Fibroblast of lung (primary cell): ENCODE measurements at regions not wholly inside any gene's neighbourhood (a gene's known extent, or its start where the extent isn't known, plus 50 kb on each side); places are given as distances from the start of the nearest gene placed in this dataset.
"Not testable (repeated sequence)": the region's sequence is repeated elsewhere in the genome, so short reads cannot be mapped to it uniquely, and the experiment has no call there.

Source experiments
- DNase-seq, 2 donors: peaks; one replicate each; pipeline versions ENCODE4 v3.0.0 to v3.0.0-alpha.2; 2010; ENCODE audit warnings: low read depth in 2 of 2
- H2AFZ ChIP-seq: 2 replicates; pipeline ENCODE4 v1.5.1; 2012; ENCODE audit warnings: low read length, control low read depth, inconsistent platforms
- H3K27ac ChIP-seq: 2 replicates; pipeline ENCODE4 v1.5.1; 2011; ENCODE audit warnings: low read length, control low read depth; ENCODE audit not compliant: insufficient read depth
- H3K27me3 ChIP-seq: 2 replicates; pipeline ENCODE4 v1.5.1; 2011; ENCODE audit warnings: mild to moderate bottlenecking, low read length; ENCODE audit not compliant: control insufficient read depth, insufficient read depth
- H3K36me3 ChIP-seq: 2 replicates; pipeline ENCODE4 v1.5.1; 2011; ENCODE audit warnings: low read length; ENCODE audit not compliant: control insufficient read depth, insufficient read depth
- H3K4me1 ChIP-seq: 2 replicates; pipeline ENCODE4 v1.5.1; 2011; ENCODE audit warnings: low read length; ENCODE audit not compliant: control insufficient read depth, insufficient read depth; ENCODE audit errors: extremely low read depth
- H3K4me2 ChIP-seq: 2 replicates; pipeline ENCODE4 v1.5.1; 2011; ENCODE audit warnings: low read length, control low read depth; ENCODE audit not compliant: insufficient read depth; ENCODE audit errors: extremely low read depth
- H3K4me3 ChIP-seq, 4 experiments: fragments of 200-600 bp in 1 of 4; sonication (generic) in 1 of 4; replicated peaks in 1 of 4; 2 replicates each; pipeline ENCODE4 v1.5.1; 2011 to 2016; ENCODE audit warnings: low read length in 4 of 4, low read depth in 3 of 4, mild to moderate bottlenecking in 3 of 4, control low read depth in 2 of 4, inconsistent platforms in 1 of 4, mixed read lengths in 1 of 4; ENCODE audit not compliant: insufficient read depth in 1 of 4; ENCODE audit errors: control extremely low read depth in 1 of 4
- H3K79me2 ChIP-seq: 2 replicates; pipeline ENCODE4 v1.5.1; 2012; ENCODE audit warnings: mild to moderate bottlenecking, low read length, inconsistent platforms; ENCODE audit not compliant: control insufficient read depth, insufficient read depth
- H3K9ac ChIP-seq: 2 replicates; pipeline ENCODE4 v1.5.1; 2011; ENCODE audit warnings: mild to moderate bottlenecking, low read length, control low read depth; ENCODE audit not compliant: insufficient read depth
- H3K9me3 ChIP-seq: 2 replicates; pipeline ENCODE4 v1.5.1; 2012; ENCODE audit warnings: low read depth, low read length; ENCODE audit not compliant: control insufficient read depth, insufficient read depth
- H4K20me1 ChIP-seq: 2 replicates; pipeline ENCODE4 v1.5.1; 2011; ENCODE audit warnings: low read length; ENCODE audit not compliant: control insufficient read depth, insufficient read depth; ENCODE audit errors: extremely low read depth
- CTCF ChIP-seq, 2 donors: IDR thresholded peaks in 1 of 2; conservative IDR thresholded peaks in 1 of 2; 1 replicate in 1 of 2; 2 replicates in 1 of 2; pipeline ENCODE4 v1.5.1; 2011 to 2012; ENCODE audit warnings: low read length in 2 of 2, control low read depth in 1 of 2, inconsistent platforms in 1 of 2, low read depth in 1 of 2, mild to moderate bottlenecking in 1 of 2
- EZH2 ChIP-seq: IDR thresholded peaks from 2 replicates; pipeline ENCODE4 v1.5.1; 2012; ENCODE audit warnings: low read length, control low read depth, mild to moderate bottlenecking; ENCODE audit errors: missing control alignments

- Histone ChIP-seq H4K20me1 (no peaks in the 10 kb centered on the region), H3K27ac (no peak overlapping the region), H3K4me1 (peaks cover 5% of the 10 kb centered on the region), H3K9ac (no peak overlapping the region), H3K36me3 (no peaks in the 10 kb centered on the region), H3K4me3 (no peak overlapping the region), H3K79me2 (no peaks in the 10 kb centered on the region), H2AFZ (no peak overlapping the region), H3K4me2 (no peak overlapping the region), H3K27me3 (no peaks in the 10 kb centered on the region), H3K9me3 (no peaks in the 10 kb centered on the region)
- no peak for DNase-seq
- TF ChIP-seq CTCF (conservative IDR thresholded peaks at IDR 0.05 in 1 of 2, IDR thresholded peaks at IDR 0.05 in 1 of 2; ENCODE audit: low read depth in 1 of 2, low read length in 2 of 2): no peak
These were observed 121.5 kb downstream of the FEM1C start for GRCh38 chr5:115423051-115423450.

GRCh38 chr5:115420812-115421211 lies 123.8 kb downstream of the FEM1C start:
- not testable (repeated sequence) for H3K4me3 ChIP-seq, H3K79me2 ChIP-seq, H3K36me3 ChIP-seq, H3K9ac ChIP-seq, H3K9me3 ChIP-seq, H3K4me1 ChIP-seq, H3K4me2 ChIP-seq, DNase-seq, H4K20me1 ChIP-seq, H2AFZ ChIP-seq, H3K27me3 ChIP-seq, H3K27ac ChIP-seq

GRCh38 chr5:115419846-115420585 lies 123.6 kb upstream of the CCDC112 start:
- Histone ChIP-seq H3K27me3 (no peaks in the 10 kb centered on the region), H3K4me3 (no peak overlapping the region), H3K27ac (peak overlapping the region; percentile 55), H3K4me1 (peaks cover 8% of the 10 kb centered on the region), H3K9ac (no peak overlapping the region), H3K9me3 (no peaks in the 10 kb centered on the region), H3K36me3 (no peaks in the 10 kb centered on the region), H3K4me2 (peak overlapping the region; percentile 42), H3K79me2 (no peaks in the 10 kb centered on the region), H4K20me1 (no peaks in the 10 kb centered on the region), H2AFZ (no peak overlapping the region)
- TF ChIP-seq EZH2: no peak
- peak; percentile 96 to 98 for DNase-seq

- Histone ChIP-seq H3K9ac (no peak overlapping the region), H4K20me1 (no peaks in the 10 kb centered on the region), H3K9me3 (no peaks in the 10 kb centered on the region), H2AFZ (no peak overlapping the region), H3K27ac (no peak overlapping the region), H3K79me2 (no peaks in the 10 kb centered on the region), H3K36me3 (no peaks in the 10 kb centered on the region), H3K4me1 (peaks cover 16% of the 10 kb centered on the region), H3K27me3 (no peaks in the 10 kb centered on the region), H3K4me2 (no peak overlapping the region), H3K4me3 (no peak overlapping the region)
- no peak for TF ChIP-seq CTCF (conservative IDR thresholded peaks at IDR 0.05 in 1 of 2, IDR thresholded peaks at IDR 0.05 in 1 of 2; ENCODE audit: low read depth in 1 of 2, low read length in 2 of 2)
- TF ChIP-seq EZH2: no peak
- no peak for DNase-seq
These were observed 122.3 kb upstream of the CCDC112 start for GRCh38 chr5:115418788-115419187.
